Choroid plexus epithelial cell (primary cell): ENCODE measurements at regions not wholly inside any gene's neighbourhood (a gene's known extent, or its start where the extent isn't known, plus 50 kb on each side); places are given as distances from the start of the nearest gene placed in this dataset.
A peak's percentile ranks its signal among the peaks of the same experiment; 100 is the strongest.

Experiments
- DNase-seq: peaks from one replicate; pipeline ENCODE4 v3.0.0-alpha.2; 2010; ENCODE audit warnings: low read depth
- H3K4me3 ChIP-seq: 2 replicates; pipeline ENCODE4 v1.5.1; 2011; ENCODE audit warnings: low read depth, mild to moderate bottlenecking, control low read depth, low read length, moderate library complexity
- TF ChIP-seq, protein P1 (sequence below): conservative IDR thresholded peaks from 2 replicates; pipeline ENCODE4 v1.5.1; 2011; ENCODE audit warnings: low read depth, mild to moderate bottlenecking, control low read depth, inconsistent platforms, low read length, moderate library complexity

DNA sequence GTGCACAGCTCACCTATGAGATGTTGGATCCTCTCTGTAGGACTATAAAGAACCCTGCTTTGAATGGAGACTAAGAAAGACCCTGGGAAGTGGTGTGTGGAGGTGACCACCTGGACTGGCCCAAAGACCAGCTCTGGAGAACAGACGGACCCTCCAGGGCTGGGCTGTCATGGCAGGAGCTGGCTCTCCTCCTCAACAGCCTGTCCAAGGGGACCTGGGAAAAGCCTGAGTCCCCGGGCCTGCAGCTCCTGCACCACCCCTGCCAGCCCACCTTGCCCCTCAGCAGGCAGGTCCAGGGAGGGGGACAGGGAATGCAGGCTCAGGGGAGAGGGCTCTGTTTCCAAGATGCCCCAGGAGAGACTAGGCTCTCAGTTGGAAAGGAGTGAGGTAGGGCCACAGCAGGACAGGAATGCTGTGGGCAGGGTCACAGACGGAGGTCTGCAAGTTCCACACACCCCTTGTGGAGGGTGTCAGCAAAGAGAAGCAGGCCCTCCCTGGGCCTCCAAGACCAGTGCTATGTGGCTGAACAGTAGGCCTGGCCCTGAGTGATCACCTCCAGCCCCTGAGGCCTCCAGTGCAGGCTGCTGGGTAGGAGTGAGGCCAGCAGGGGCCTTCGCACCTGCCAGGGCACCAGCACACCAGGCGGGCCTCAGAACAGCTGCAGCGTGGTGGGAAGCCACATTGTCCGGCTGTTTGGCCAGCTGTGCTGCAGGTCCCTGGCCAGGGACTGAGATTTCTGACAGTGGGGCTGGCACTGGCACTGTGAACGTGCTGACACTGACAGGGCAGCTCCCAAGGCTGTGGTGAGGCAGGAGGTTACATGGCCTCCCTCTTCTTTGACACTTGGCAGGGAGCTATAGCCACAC is 86.4 kb upstream of the OTOS start:
- TF ChIP-seq, protein P1, sequence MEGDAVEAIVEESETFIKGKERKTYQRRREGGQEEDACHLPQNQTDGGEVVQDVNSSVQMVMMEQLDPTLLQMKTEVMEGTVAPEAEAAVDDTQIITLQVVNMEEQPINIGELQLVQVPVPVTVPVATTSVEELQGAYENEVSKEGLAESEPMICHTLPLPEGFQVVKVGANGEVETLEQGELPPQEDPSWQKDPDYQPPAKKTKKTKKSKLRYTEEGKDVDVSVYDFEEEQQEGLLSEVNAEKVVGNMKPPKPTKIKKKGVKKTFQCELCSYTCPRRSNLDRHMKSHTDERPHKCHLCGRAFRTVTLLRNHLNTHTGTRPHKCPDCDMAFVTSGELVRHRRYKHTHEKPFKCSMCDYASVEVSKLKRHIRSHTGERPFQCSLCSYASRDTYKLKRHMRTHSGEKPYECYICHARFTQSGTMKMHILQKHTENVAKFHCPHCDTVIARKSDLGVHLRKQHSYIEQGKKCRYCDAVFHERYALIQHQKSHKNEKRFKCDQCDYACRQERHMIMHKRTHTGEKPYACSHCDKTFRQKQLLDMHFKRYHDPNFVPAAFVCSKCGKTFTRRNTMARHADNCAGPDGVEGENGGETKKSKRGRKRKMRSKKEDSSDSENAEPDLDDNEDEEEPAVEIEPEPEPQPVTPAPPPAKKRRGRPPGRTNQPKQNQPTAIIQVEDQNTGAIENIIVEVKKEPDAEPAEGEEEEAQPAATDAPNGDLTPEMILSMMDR = no peak
- no peak overlapping the region for H3K4me3 ChIP-seq
- no peak for DNase-seq

DNA sequence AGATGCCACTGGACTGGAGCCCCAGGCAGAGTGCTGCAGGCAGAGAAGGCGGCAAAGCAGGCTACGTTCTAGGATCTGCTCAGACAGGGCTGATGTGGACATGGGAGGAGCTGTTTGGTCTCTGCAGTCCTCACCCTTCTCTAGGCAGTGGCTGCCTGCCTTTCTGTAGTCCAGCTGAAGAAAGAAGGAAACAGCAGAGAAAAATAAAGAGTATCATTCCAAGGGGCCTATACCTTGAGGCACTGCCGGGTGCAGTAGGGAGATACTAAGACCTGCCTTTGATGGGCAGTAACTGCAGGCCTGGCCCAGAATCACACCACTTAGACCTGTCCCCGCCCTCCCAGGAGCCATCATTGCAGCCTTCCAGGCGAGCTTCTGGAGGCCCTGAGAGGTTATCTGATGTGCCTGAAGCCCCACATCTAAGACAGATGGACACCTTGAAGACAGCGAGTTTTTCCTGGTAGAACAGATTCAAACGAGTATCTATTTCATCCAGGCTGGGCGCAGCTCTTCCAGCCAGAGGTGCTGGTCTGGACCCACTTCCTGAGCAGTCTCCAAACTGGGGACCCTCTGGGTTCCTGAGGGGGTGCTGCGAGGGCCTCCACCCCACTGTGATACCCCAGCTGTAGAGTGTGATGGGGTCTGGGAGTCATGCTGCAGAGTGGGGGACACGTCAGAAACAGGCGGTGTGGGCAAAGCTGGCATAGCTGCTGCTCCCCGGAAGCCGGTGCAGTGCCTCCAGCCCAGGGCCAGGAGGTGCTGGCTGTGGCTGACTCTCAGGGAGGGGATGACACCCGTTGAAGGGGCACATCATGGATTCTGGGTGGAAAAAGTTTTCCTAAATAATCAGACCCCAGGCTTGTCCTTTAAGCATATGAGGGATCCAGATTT is 87.3 kb upstream of the OTOS start:
- TF ChIP-seq, protein P1 = no peak
- no peak overlapping the region for H3K4me3 ChIP-seq
- DNase-seq = no peak

DNA sequence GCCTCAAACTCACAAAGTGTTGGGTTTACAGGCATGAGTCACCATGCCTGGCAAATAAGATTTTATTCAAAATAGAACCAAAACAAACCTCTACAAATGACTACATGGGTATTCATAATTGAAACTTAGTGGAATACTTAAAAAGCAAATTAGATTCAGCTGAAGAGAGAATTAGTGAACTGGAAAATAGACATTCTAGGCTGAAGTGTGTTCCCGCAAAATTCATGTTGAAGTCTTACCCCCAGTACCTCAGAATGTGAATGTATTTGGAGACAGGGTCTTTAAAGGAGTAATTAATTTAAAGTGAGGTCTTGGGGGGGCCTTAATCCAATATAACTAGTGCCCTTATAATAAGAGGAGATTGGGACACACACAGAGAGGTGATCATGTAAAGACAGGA is 88.5 kb upstream of the OTOS start:
- no peak overlapping the region for H3K4me3 ChIP-seq
- no peak for DNase-seq
- TF ChIP-seq, protein P1 = no peak

DNA sequence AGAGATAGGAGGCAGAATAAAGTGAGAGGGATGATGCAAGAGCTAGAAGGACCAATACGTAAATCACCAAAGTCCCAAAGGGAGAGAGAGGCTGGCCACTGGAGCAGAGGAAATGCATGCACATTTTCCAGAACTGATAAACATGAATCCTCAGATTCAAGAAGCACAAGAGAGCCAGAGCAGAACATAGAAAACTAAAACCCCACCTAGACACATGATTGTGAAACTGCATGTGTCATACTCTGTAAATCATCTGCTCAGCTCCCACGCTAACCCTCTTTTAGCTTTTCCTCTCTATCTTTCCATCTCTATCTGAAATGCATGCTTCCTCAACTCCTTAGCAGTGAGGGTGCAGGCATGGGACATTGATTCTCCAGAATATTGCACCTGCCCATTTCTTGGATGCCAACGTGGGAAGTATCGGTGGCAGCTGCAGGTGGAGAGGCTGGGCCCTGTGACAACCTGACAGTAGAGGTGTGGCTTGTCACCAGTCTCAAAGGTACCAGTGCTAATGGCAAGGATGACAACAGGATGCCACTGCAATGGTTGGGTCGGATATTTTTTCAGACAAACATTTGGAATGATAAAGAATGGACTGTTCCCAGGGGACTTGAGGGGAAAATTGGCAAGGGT is 89.3 kb upstream of the OTOS start:
- H3K4me3 ChIP-seq = no peak overlapping the region
- peak; percentile 49 for DNase-seq
- TF ChIP-seq, protein P1 = no peak

DNA sequence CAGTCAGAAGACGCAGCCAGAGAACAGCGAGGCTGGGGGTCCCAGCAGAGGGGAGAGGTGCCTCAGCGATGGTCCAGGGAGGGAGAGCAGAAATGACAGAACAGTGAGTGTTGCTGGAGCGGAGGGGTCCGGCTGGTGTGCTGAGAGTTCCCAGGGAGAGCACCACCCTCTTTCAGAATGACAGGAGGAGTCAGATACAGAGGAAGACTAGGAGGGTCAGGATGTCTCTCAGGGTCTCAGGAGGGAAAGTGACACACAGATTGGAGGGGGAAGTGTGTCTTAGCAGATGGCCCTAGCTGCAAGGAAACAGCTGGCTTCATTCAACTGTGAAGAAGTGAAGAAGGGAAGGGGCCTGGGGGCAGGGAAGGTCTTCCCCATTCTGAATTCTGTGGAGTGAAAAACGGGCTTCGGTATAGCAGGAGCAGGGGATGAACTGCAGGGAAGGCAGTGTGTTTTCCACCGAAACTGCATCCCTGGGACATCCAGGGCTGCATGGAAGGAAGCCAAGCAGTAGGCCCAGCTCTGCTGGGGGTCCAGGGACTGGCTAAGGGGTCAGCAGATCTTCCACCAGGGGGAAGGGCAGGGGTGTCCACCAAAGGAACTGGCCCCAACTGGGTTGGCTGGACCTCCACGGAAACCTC is 90.0 kb upstream of the OTOS start:
- no peak for DNase-seq
- TF ChIP-seq, protein P1 = no peak
- H3K4me3 ChIP-seq = no peak overlapping the region

DNA sequence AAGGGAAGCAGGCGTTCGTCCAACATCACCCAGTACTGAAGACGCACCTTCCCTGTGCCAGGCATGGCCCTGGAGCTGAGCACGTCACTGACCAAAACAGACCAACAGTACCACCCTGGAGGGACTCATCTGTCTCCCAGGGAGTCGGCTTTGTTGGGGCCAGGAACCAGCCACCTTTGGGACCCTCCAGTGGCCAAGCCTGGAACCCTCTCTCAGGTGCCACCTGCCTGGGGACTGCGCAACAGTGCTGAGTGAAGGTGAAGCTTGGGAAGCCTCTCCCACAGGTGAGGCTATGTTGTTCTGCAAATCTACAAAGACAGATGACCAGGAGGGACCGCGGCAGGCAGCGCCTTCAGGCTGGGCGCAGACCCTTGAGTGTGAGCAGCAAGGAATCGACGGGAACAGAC is 91.4 kb upstream of the OTOS start:
- TF ChIP-seq, protein P1 = no peak
- H3K4me3 ChIP-seq = no peak overlapping the region
- no peak for DNase-seq
